EH (cell line): ENCODE measurements at regions not wholly inside any gene's neighbourhood (a gene's known extent, or its start where the extent isn't known, plus 50 kb on each side); places are given as distances from the start of the nearest gene placed in this dataset.

Experiments used
- DNase-seq: peaks from one replicate; pipeline ENCODE4 v3.0.0-alpha.2; 2015; ENCODE audit warnings: low read depth

- no peak for DNase-seq
Observed at GRCh38 chr10:85225311-85225710, 896.9 kb downstream of the CCSER2 start.

GRCh38 chr10:85226596-85226995, 898.2 kb downstream of the CCSER2 start:
- no peak for DNase-seq

GRCh38 chr10:85228726-85229125, 900.3 kb downstream of the CCSER2 start:
- DNase-seq = no peak

- DNase-seq = no peak
Observed at GRCh38 chr10:85231534-85232270, 903.3 kb downstream of the CCSER2 start.

GRCh38 chr10:85235258-85235657, 906.9 kb downstream of the CCSER2 start:
- DNase-seq = no peak

- no peak for DNase-seq
Observed at GRCh38 chr10:85238676-85239075, 910.3 kb downstream of the CCSER2 start.

GRCh38 chr10:85250304-85250703, 921.9 kb downstream of the CCSER2 start:
- no peak for DNase-seq

- no peak for DNase-seq
Observed at GRCh38 chr10:85256481-85256880, 928.1 kb downstream of the CCSER2 start.

- no peak for DNase-seq
Observed at GRCh38 chr10:85259908-85260307, 931.5 kb downstream of the CCSER2 start.

- no peak for DNase-seq
Observed at GRCh38 chr10:85262992-85263391, 934.6 kb downstream of the CCSER2 start.

GRCh38 chr10:85265121-85265520, 936.7 kb downstream of the CCSER2 start:
- no peak for DNase-seq

- DNase-seq = no peak
Observed at GRCh38 chr10:85266808-85267207, 938.4 kb downstream of the CCSER2 start.

GRCh38 chr10:85280014-85280413, 951.6 kb downstream of the CCSER2 start:
- DNase-seq = no peak

GRCh38 chr10:85284778-85285770, 956.7 kb downstream of the CCSER2 start:
- no peak for DNase-seq

- no peak for DNase-seq
Observed at GRCh38 chr10:85293483-85293882, 965.1 kb downstream of the CCSER2 start.

GRCh38 chr10:85311613-85312337, 983.4 kb downstream of the CCSER2 start:
- no peak for DNase-seq

- DNase-seq = no peak
Observed at GRCh38 chr10:85315657-85316056, 987.3 kb downstream of the CCSER2 start.

- no peak for DNase-seq
Observed at GRCh38 chr10:85316276-85316675, 987.9 kb downstream of the CCSER2 start.

GRCh38 chr10:85317827-85318226, 989.4 kb downstream of the CCSER2 start:
- DNase-seq = no peak

- no peak for DNase-seq
Observed at GRCh38 chr10:85318809-85319807, 990.7 kb downstream of the CCSER2 start.

- no peak for DNase-seq
Observed at GRCh38 chr10:85319826-85320225, 991.4 kb downstream of the CCSER2 start.
